Loucy (cell line): ENCODE measurements at regions not wholly inside any gene's neighbourhood (a gene's known extent, or its start where the extent isn't known, plus 50 kb on each side); places are given as distances from the start of the nearest gene placed in this dataset.

Experiments
- H2AFZ ChIP-seq: fragments of 200-600 bp; sonication (generic); 2 replicates; pipeline ENCODE4 v1.6.0; 2016; ENCODE audit warnings: antibody characterized with exemption, mild to moderate bottlenecking, low read length, moderate library complexity
- H3F3A ChIP-seq: fragments of 200-600 bp; 2 replicates; pipeline ENCODE4 v1.6.0; 2016; ENCODE audit warnings: antibody characterized with exemption, low read depth, mild to moderate bottlenecking
- H3K27me3 ChIP-seq: fragments of 200-600 bp; sonication (generic); 2 replicates; pipeline ENCODE4 v1.6.1; 2014; ENCODE audit warnings: low read length, mild to moderate bottlenecking; ENCODE audit not compliant: insufficient read depth, poor library complexity, severe bottlenecking
- H3K36me3 ChIP-seq: fragments of 200-600 bp; sonication (generic); 2 replicates; pipeline ENCODE4 v1.6.1; 2016; ENCODE audit warnings: low read length; ENCODE audit not compliant: insufficient read depth
- H3K4me1 ChIP-seq: fragments of 200-600 bp; sonication (generic); 2 replicates; pipeline ENCODE4 v1.5.1; 2014; ENCODE audit warnings: low read length, mild to moderate bottlenecking; ENCODE audit not compliant: insufficient read depth, poor library complexity, severe bottlenecking
- H3K4me2 ChIP-seq: fragments of 200-600 bp; sonication (generic); 2 replicates; pipeline ENCODE4 v1.6.0; 2014; ENCODE audit warnings: antibody characterized with exemption, low read length, low read depth, mild to moderate bottlenecking; ENCODE audit not compliant: poor library complexity, severe bottlenecking
- H3K4me3 ChIP-seq: fragments of 200-600 bp; sonication (generic); 2 replicates; pipeline ENCODE4 v1.5.1; 2014; ENCODE audit warnings: low read length, mild to moderate bottlenecking, mixed read lengths; ENCODE audit not compliant: poor library complexity, severe bottlenecking
- H3K79me2 ChIP-seq: fragments of 200-600 bp; sonication (generic); 2 replicates; pipeline ENCODE4 v1.6.1; 2014; ENCODE audit warnings: low read length; ENCODE audit not compliant: insufficient read depth
- H3K9ac ChIP-seq: fragments of 200-600 bp; sonication (generic); 2 replicates; pipeline ENCODE4 v1.6.0; 2014; ENCODE audit warnings: mild to moderate bottlenecking, low read depth, low read length, moderate library complexity; ENCODE audit not compliant: poor library complexity, severe bottlenecking
- H3K9me2 ChIP-seq: fragments of 200-600 bp; sonication (generic); replicated peaks from 2 replicates; pipeline ENCODE4 v1.6.1; 2016; ENCODE audit warnings: low read depth, low read length, mixed read lengths
- H3K9me3 ChIP-seq: fragments of 200-600 bp; sonication (generic); 2 replicates; pipeline ENCODE4 v1.6.1; 2014; ENCODE audit warnings: mild to moderate bottlenecking, antibody characterized with exemption, low read length, low read depth; ENCODE audit not compliant: insufficient read depth
- H4K20me1 ChIP-seq: fragments of 200-600 bp; sonication (generic); 2 replicates; pipeline ENCODE4 v1.6.0; 2014; ENCODE audit warnings: antibody characterized with exemption, low read length, mild to moderate bottlenecking; ENCODE audit not compliant: insufficient read depth, poor library complexity, severe bottlenecking
- EZH2phosphoT487 ChIP-seq: fragments of 200-600 bp; IDR thresholded peaks from 2 replicates; pipeline ENCODE4 v1.6.1; 2018; ENCODE audit warnings: antibody characterized with exemption, mild to moderate bottlenecking, moderate library complexity, borderline replicate concordance
- TF ChIP-seq, protein P1 (sequence below): fragments of 200-600 bp; sonication (generic); conservative IDR thresholded peaks from 2 replicates; pipeline ENCODE4 v1.5.1; 2014; ENCODE audit warnings: mild to moderate bottlenecking, antibody characterized with exemption, low read length

DNA sequence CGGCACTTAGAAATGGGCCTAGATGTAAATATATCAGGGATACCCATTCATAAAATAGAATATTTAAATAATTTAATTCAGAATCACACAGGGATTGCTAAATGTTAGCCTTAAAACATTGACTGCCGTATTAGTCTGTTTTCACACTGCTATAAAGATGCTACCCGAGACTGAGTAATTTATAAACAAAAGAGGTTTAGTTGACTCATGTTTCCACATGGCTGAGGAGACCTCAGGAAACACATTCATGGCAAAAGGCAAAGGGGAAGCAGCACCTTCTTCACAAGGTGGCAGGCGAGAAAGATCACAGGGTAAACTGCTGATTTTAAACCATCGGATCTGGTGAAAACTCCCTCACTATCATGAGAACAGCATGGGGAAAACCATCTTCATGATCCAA, 223.6 kb upstream of the GULP1 start:
- Histone ChIP-seq H3F3A (no peaks in the 10 kb centered on the region), H3K36me3 (no peaks in the 10 kb centered on the region), H3K4me2 (no peak overlapping the region), H3K9ac (no peak overlapping the region), H3K4me3 (no peak overlapping the region), H3K79me2 (no peaks in the 10 kb centered on the region), H3K4me1 (no peaks in the 10 kb centered on the region), H3K9me2 (no peaks in the 10 kb centered on the region), H3K27me3 (no peaks in the 10 kb centered on the region), H4K20me1 (no peaks in the 10 kb centered on the region), H3K9me3 (no peaks in the 10 kb centered on the region), H2AFZ (no peak overlapping the region)
- no peak for TF ChIP-seq EZH2phosphoT487
- TF ChIP-seq, protein P1, sequence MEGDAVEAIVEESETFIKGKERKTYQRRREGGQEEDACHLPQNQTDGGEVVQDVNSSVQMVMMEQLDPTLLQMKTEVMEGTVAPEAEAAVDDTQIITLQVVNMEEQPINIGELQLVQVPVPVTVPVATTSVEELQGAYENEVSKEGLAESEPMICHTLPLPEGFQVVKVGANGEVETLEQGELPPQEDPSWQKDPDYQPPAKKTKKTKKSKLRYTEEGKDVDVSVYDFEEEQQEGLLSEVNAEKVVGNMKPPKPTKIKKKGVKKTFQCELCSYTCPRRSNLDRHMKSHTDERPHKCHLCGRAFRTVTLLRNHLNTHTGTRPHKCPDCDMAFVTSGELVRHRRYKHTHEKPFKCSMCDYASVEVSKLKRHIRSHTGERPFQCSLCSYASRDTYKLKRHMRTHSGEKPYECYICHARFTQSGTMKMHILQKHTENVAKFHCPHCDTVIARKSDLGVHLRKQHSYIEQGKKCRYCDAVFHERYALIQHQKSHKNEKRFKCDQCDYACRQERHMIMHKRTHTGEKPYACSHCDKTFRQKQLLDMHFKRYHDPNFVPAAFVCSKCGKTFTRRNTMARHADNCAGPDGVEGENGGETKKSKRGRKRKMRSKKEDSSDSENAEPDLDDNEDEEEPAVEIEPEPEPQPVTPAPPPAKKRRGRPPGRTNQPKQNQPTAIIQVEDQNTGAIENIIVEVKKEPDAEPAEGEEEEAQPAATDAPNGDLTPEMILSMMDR: no peak

DNA sequence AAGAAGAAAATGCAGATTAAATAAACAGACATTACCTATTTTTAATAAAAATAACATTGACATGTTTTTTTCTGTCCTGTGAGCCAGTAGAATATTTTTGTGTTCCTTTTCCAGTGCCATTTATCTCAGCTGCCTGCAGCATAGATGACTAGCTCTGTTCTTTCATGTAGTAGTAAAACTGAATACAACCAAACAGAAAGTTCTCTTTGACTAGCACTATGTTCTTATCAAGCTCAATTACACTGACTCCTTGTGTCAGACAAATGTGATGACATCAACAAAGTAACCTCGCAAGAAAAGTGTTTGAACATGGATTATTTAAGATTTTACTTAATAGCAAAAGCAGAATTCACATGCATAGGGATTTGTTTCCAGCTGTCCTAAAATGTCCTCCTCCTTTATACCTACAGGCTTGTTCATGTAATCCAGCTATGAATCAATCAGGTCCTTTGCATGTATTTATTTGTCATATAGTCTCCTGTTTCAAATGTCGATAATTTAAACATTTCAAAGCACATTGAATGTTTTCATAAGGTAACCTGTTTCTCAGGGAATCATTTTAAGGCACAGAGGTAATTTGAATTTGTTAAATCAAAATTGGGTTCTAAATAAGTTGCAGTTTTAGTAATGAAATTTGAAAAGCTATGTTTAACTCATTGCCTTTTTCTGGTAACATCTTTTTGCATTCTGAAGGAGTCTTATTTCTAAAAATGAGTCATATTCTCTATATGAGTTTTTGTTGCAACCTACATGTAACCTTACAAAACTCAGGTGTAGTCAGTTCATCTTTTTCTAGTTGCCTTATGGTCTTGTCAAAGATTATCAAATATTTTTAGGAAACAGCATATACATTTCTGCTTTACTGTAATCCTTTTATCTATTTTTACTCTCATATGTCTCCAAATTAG, 215.3 kb upstream of the GULP1 start:
- Histone ChIP-seq H3K79me2 (no peaks in the 10 kb centered on the region), H2AFZ (no peak overlapping the region), H3K9me3 (no peaks in the 10 kb centered on the region), H3K27me3 (no peaks in the 10 kb centered on the region), H3F3A (no peaks in the 10 kb centered on the region), H3K4me2 (no peak overlapping the region), H4K20me1 (no peaks in the 10 kb centered on the region), H3K36me3 (no peaks in the 10 kb centered on the region), H3K9me2 (no peaks in the 10 kb centered on the region), H3K9ac (no peak overlapping the region), H3K4me3 (no peak overlapping the region), H3K4me1 (no peaks in the 10 kb centered on the region)
- no peak for TF ChIP-seq EZH2phosphoT487
- TF ChIP-seq, protein P1: no peak

DNA sequence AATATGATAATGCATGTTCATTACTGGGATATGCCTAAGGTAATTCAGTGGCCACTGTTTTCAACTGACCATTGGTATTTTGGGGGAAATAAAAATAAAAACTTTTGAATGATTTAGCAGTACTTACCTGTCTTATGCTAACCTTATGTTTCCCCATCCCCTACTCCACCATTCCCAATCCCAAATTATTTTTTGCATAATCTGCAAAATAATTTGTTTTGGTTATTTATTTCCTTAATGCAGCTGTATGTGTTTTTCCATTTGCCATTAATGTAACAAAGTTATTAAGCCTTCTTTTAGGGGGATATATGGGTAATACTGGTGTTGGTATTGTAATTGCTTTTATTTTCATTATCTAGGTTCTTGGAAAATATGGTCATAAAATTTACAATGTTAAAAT, 213.9 kb upstream of the GULP1 start:
- H3K4me3 ChIP-seq: no peak overlapping the region
- TF ChIP-seq, protein P1: no peak
- no peak for TF ChIP-seq EZH2phosphoT487

More for the DNA sequence above, 213.9 kb upstream of the GULP1 start:
- H3K36me3 ChIP-seq: no peaks in the 10 kb centered on the region
- H3K4me1 ChIP-seq: no peaks in the 10 kb centered on the region
- no peak overlapping the region for H2AFZ ChIP-seq
- no peak overlapping the region for H3K9ac ChIP-seq
- H3K79me2 ChIP-seq: no peaks in the 10 kb centered on the region
- no peaks in the 10 kb centered on the region for H3K9me3 ChIP-seq
- no peaks in the 10 kb centered on the region for H3F3A ChIP-seq
- no peaks in the 10 kb centered on the region for H3K9me2 ChIP-seq
- H3K27me3 ChIP-seq: no peaks in the 10 kb centered on the region
- H3K4me2 ChIP-seq: no peak overlapping the region
- no peaks in the 10 kb centered on the region for H4K20me1 ChIP-seq
